ENCODE measurements at regions not wholly inside any gene's neighbourhood (a gene's known extent, or its start where the extent isn't known, plus 50 kb on each side); places are given as distances from the start of the nearest gene placed in this dataset. TPM values are rescaled to one million over a fixed set of nuclear protein-coding genes. Genes with fewer than 3 reads are reported as not detected.

Small RNA genes lying in the stretch of these regions (small RNA-seq; reads per million reads assigned to genes)
- not detected for gene RN7SL435P (ENCODE audit: low replicate concordance)
